B cell (primary cell): ENCODE measurements at regions not wholly inside any gene's neighbourhood (a gene's known extent, or its start where the extent isn't known, plus 50 kb on each side); places are given as distances from the start of the nearest gene placed in this dataset.

ENCODE experiments used
- ATAC-seq: fragments of 200-7000 bp; cut with Tn5 transposase; one replicate; pipeline ENCODE4 v1.10.0; 2021; ENCODE audit warnings: low read depth, mild to moderate bottlenecking, moderate number of reproducible peaks, moderate library complexity
- CTCF ChIA-PET: fragments of 350-600 bp; sonication (Branson Sonifier 250); formaldehyde crosslinking; loops from one replicate; lab custom pipeline; 2021; ENCODE audit warnings: antibody characterized with exemption, inconsistent platforms; lab: Charles Lee
- POLR2A ChIA-PET: fragments of 350-600 bp; sonication (Branson Sonifier 250); formaldehyde crosslinking; loops from one replicate; lab custom pipeline; 2021; ENCODE audit warnings: antibody characterized with exemption; lab: Charles Lee
- DNase-seq: peaks from one replicate; pipeline ENCODE4 v3.0.0; 2013
- H2AFZ ChIP-seq: 2 replicates; pipeline ENCODE4 v1.6.1; 2012; ENCODE audit warnings: mild to moderate bottlenecking, low read depth, low read length; ENCODE audit not compliant: insufficient read depth, poor library complexity, severe bottlenecking
- H3K27ac ChIP-seq, 2 donors: 1 replicate in 1 of 2; 2 replicates in 1 of 2; pipeline ENCODE4 v1.5.1; 2012 to 2013; ENCODE audit warnings: low read length in 2 of 2, mild to moderate bottlenecking in 2 of 2, moderate library complexity in 1 of 2
- H3K27me3 ChIP-seq, 4 experiments: fragments of 200-600 bp in 1 of 4; sonication (generic) in 1 of 4; replicated peaks in 1 of 4; 1 replicate in 2 of 4; 2 replicates in 2 of 4; pipeline versions ENCODE4 v1.6.1 to v1.7.0; 2013 to 2016; ENCODE audit warnings: low read length in 3 of 4, mild to moderate bottlenecking in 2 of 4, mixed read lengths in 1 of 4, moderate library complexity in 1 of 4; ENCODE audit not compliant: insufficient read depth in 4 of 4, control insufficient read depth in 3 of 4; ENCODE audit errors: control extremely low read depth in 1 of 4
- H3K36me3 ChIP-seq, 2 experiments: replicated peaks in 1 of 2; 1 replicate in 1 of 2; 2 replicates in 1 of 2; pipeline versions ENCODE4 v1.6.1 to v1.7.1; 2013; ENCODE audit warnings: low read length in 1 of 2; ENCODE audit not compliant: insufficient read depth in 2 of 2, control insufficient read depth in 1 of 2; ENCODE audit errors: control extremely low read depth in 1 of 2, extremely low read depth in 1 of 2
- H3K4me1 ChIP-seq, 2 donors: fragments of 200-600 bp in 1 of 2; sonication (generic) in 1 of 2; 1 replicate in 1 of 2; 2 replicates in 1 of 2; pipeline versions ENCODE4 v1.5.1 to v1.6.1; 2013 to 2017; ENCODE audit warnings: low read length in 2 of 2; ENCODE audit not compliant: control insufficient read depth in 2 of 2, insufficient read depth in 2 of 2
- H3K4me2 ChIP-seq: replicated peaks from 2 replicates; pipeline ENCODE3; 2012; ENCODE audit warnings: mild to moderate bottlenecking, low read depth, low read length; ENCODE audit not compliant: poor library complexity, severe bottlenecking
- H3K4me3 ChIP-seq, 5 experiments: fragments of 200-600 bp in 1 of 5; sonication (generic) in 1 of 5; 1 replicate in 3 of 5; 2 replicates in 2 of 5; pipeline versions ENCODE4 v1.5.1 to v1.7.0; 2011 to 2016; ENCODE audit warnings: low read length in 4 of 5, mild to moderate bottlenecking in 4 of 5, low read depth in 2 of 5, control low read depth in 1 of 5, moderate library complexity in 1 of 5; ENCODE audit not compliant: insufficient read depth in 1 of 5; ENCODE audit errors: control extremely low read depth in 1 of 5, extremely low read depth in 1 of 5
- H3K79me2 ChIP-seq: fragments of 200-600 bp; sonication (generic); one replicate; pipeline ENCODE4 v1.6.0; 2016; ENCODE audit warnings: low read length; ENCODE audit not compliant: control insufficient read depth, insufficient read depth
- H3K9ac ChIP-seq: fragments of 200-600 bp; sonication (generic); 2 replicates; pipeline ENCODE4 v1.6.1; 2017; ENCODE audit warnings: mild to moderate bottlenecking, low read length, moderate library complexity
- H3K9me3 ChIP-seq, 3 donors: one replicate each; pipeline versions ENCODE4 v1.6.1 to v1.7.1; 2013; ENCODE audit warnings: low read length in 2 of 3; ENCODE audit not compliant: control insufficient read depth in 2 of 3, insufficient read depth in 1 of 3; ENCODE audit errors: control extremely low read depth in 1 of 3
- H4K20me1 ChIP-seq: 2 replicates; pipeline ENCODE4 v1.6.0; 2012; ENCODE audit warnings: mild to moderate bottlenecking, low read length; ENCODE audit not compliant: insufficient read depth, control insufficient read depth, poor library complexity, severe bottlenecking
- H3K27ac Mint-ChIP-seq: one replicate; pipeline ENCODE4 v1.8.0; 2021; ENCODE audit warnings: mixed read lengths
- H3K27me3 Mint-ChIP-seq: one replicate; pipeline ENCODE4 v1.8.0; 2021; ENCODE audit warnings: mixed read lengths
- H3K4me1 Mint-ChIP-seq: one replicate; pipeline ENCODE4 v1.8.0; 2021; ENCODE audit warnings: mixed read lengths
- H3K4me3 Mint-ChIP-seq: one replicate; pipeline ENCODE4 v1.8.0; 2021; ENCODE audit warnings: mixed read lengths
- H3K9me3 Mint-ChIP-seq: one replicate; pipeline ENCODE4 v1.8.0; 2022; ENCODE audit warnings: mixed read lengths; ENCODE audit not compliant: insufficient read depth
- EZH2 ChIP-seq: IDR thresholded peaks from 2 replicates; pipeline ENCODE4 v1.6.1; 2012; ENCODE audit warnings: borderline replicate concordance, low read depth, mild to moderate bottlenecking, moderate library complexity, low read length; ENCODE audit not compliant: insufficient read depth, poor library complexity, severe bottlenecking
- WGBS: methylation state at CpG from one replicate; pipeline ENCODE4 v1.1.5; 2013; ENCODE audit warnings: missing lambda C conversion rate; ENCODE audit not compliant: insufficient coverage; 5-methylcytosine and 5-hydroxymethylcytosine counted together
- intact Hi-C: fragments of 100-400 bp; cut with micrococcal nuclease; formaldehyde crosslinking; loops from one replicate; pipeline ENCODE4 v1.10.0; 2022
- TF ChIP-seq, protein P1 (sequence below): fragments of 200-600 bp; IDR thresholded peaks from one replicate; pipeline ENCODE4 v1.8.0; 2022; ENCODE audit warnings: antibody characterized with exemption, mild to moderate bottlenecking

DNA sequence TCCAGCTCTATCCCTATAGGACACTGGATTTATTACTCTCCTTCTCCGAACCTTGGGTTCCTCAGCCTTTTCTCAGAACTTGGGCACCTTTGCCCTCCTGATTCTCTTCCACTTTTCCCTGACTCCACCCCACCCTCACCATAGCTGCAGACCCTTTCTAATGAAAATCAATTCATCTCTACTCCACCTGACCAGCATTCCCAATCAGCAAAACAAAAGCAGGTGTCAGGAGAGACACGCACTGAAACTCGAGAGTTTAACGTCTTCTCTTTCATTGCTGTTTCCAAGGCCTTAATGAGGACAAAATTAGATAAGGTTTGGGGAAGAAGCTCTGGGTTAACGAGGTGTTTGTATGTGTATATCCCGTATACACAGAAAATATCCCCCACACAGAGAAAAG, 208.8 kb downstream of the PLPP3 start:
- Histone ChIP-seq H3K36me3 (no peaks in the 10 kb centered on the region), H3K79me2 (no peaks in the 10 kb centered on the region), H3K4me2 (no peak overlapping the region), H3K9me3 (no peaks in the 10 kb centered on the region), H3K9ac (no peak overlapping the region), H3K27me3 (peaks cover 0 to 10% (median 4%) of the 10 kb centered on the region in 4 experiments), H4K20me1 (no peaks in the 10 kb centered on the region), H3K4me1 (no peaks in the 10 kb centered on the region), H3K27ac (no peak overlapping the region), H3K4me3 (no peak overlapping the region), H2AFZ (no peak overlapping the region)
- Mint-ChIP-seq H3K27ac (no peak overlapping the region), H3K27me3 (peaks cover 23% of the 10 kb centered on the region), H3K4me1 (no peaks in the 10 kb centered on the region), H3K9me3 (no peaks in the 10 kb centered on the region), H3K4me3 (no peak overlapping the region)
- DNase-seq: no peak
- intact Hi-C loops: no loop called here
- 100% methylated on average over 1 of the region's 6 CpGs for WGBS
- TF ChIP-seq, protein P1, sequence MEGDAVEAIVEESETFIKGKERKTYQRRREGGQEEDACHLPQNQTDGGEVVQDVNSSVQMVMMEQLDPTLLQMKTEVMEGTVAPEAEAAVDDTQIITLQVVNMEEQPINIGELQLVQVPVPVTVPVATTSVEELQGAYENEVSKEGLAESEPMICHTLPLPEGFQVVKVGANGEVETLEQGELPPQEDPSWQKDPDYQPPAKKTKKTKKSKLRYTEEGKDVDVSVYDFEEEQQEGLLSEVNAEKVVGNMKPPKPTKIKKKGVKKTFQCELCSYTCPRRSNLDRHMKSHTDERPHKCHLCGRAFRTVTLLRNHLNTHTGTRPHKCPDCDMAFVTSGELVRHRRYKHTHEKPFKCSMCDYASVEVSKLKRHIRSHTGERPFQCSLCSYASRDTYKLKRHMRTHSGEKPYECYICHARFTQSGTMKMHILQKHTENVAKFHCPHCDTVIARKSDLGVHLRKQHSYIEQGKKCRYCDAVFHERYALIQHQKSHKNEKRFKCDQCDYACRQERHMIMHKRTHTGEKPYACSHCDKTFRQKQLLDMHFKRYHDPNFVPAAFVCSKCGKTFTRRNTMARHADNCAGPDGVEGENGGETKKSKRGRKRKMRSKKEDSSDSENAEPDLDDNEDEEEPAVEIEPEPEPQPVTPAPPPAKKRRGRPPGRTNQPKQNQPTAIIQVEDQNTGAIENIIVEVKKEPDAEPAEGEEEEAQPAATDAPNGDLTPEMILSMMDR: no peak
- no peak for TF ChIP-seq EZH2
- ChIA-PET POLR2A (no interaction called here), CTCF (interaction anchor here (0.8 kb wide), 1 partner anchor 298 kb away, joined by 4 read pairs; no protein-coding TSS in a partner anchor)
- no peak for ATAC-seq

DNA sequence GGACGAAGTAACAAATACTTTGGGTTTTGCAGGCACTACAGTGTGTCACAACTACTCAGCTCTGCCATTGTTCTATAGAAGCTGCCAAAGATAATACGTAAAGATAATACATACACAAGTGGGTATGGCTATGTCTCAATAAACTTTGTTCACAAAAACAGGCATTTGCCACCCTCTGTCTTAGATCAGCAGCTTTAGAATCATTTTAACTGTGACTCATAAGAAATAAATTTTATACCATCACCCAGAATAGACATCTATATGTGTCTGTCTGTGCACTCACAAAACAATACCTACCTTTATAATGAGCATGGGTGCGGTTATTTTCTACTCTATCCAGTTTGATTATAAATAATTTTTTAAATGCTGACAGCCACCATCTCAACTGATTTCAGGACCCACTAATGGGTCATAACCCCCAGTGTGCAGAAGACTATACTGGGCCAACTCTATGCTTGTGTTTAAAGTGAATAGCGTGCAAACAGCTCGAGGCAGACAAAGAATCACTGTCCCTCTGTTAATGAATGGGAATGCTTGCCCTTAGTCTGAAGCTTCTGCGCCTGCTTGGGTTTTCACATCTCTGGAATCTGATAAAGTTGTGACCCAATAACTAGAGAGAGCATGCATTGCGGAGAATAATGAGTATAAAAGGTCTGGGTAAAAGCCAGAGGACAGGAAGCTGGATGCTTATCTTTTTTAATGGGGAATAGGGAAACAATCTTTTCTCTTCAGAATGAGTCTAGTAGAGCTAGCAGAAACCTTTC, 216.2 kb downstream of the PLPP3 start:
- POLR2A ChIA-PET: no interaction called here
- no peak overlapping the region for H3K9ac ChIP-seq
- no peaks in the 10 kb centered on the region for H3K27me3 Mint-ChIP-seq
- no peak overlapping the region for H3K27ac Mint-ChIP-seq
- 94% methylated on average over 4 of the region's 7 CpGs for WGBS
- H3K4me3 ChIP-seq: no peak overlapping the region
- H3K36me3 ChIP-seq: no peaks in the 10 kb centered on the region
- intact Hi-C loops: no loop called here
- H2AFZ ChIP-seq: no peak overlapping the region
- no peaks in the 10 kb centered on the region for H3K9me3 ChIP-seq
- no peak overlapping the region for H3K27ac ChIP-seq
- H3K4me3 Mint-ChIP-seq: no peak overlapping the region
- CTCF ChIA-PET: interaction anchor here (1.1 kb wide), 1 partner anchor 9 kb away, joined by 3 read pairs; no protein-coding TSS in a partner anchor
- ATAC-seq: no peak
- H3K4me1 Mint-ChIP-seq: no peaks in the 10 kb centered on the region
- H4K20me1 ChIP-seq: no peaks in the 10 kb centered on the region
- no peaks in the 10 kb centered on the region for H3K27me3 ChIP-seq
- no peak overlapping the region for H3K4me2 ChIP-seq
- H3K4me1 ChIP-seq: no peaks in the 10 kb centered on the region
- DNase-seq: no peak
- H3K79me2 ChIP-seq: no peaks in the 10 kb centered on the region
- TF ChIP-seq EZH2: no peak
- TF ChIP-seq, protein P1: no peak
- no peaks in the 10 kb centered on the region for H3K9me3 Mint-ChIP-seq
